ENCODE measurements at regions not wholly inside any gene's neighbourhood (a gene's known extent, or its start where the extent isn't known, plus 50 kb on each side); places are given as distances from the start of the nearest gene placed in this dataset.
"Not testable (repeated sequence)": the region's sequence is repeated elsewhere in the genome, so short reads cannot be mapped to it uniquely, and the experiment has no call there.

DNA sequence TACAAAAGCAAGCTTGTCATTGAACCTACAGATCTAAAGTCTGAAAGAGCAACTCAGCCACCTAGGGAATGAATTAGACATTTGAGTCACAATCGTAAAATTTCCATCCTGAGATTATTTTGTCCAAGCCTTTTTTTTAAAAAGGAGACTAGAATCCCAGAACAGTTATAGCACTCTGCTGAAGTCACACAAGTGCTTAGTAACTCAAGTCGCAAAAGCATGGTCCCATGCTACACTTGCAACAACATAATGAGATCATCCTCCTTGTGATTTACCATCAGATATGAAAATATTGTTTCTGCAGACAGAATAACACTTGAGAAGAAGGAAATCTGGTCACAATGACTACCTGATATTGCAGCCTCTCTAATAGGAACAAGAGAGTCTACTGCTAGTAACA lies 106.7 kb downstream of the ZIC4 start:
- H3K27me3 ChIP-seq, result no peaks in the 10 kb centered on the region
- no peak for ATAC-seq
- H3K27ac ChIP-seq, result no peak overlapping the region
- no peaks in the 10 kb centered on the region for H3K9me3 ChIP-seq
- H3K4me3 ChIP-seq, result no peak overlapping the region
- no peaks in the 10 kb centered on the region for H3K36me3 ChIP-seq
- H3K4me1 ChIP-seq, result peaks cover 0 to 10% (median 8%) of the 10 kb centered on the region in 3 donors
- TF ChIP-seq, protein P1, sequence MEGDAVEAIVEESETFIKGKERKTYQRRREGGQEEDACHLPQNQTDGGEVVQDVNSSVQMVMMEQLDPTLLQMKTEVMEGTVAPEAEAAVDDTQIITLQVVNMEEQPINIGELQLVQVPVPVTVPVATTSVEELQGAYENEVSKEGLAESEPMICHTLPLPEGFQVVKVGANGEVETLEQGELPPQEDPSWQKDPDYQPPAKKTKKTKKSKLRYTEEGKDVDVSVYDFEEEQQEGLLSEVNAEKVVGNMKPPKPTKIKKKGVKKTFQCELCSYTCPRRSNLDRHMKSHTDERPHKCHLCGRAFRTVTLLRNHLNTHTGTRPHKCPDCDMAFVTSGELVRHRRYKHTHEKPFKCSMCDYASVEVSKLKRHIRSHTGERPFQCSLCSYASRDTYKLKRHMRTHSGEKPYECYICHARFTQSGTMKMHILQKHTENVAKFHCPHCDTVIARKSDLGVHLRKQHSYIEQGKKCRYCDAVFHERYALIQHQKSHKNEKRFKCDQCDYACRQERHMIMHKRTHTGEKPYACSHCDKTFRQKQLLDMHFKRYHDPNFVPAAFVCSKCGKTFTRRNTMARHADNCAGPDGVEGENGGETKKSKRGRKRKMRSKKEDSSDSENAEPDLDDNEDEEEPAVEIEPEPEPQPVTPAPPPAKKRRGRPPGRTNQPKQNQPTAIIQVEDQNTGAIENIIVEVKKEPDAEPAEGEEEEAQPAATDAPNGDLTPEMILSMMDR (IDR thresholded peaks at IDR 0.05), result no peak
- no peak for TF ChIP-seq EP300 (IDR thresholded peaks at IDR 0.05)
- no peak for TF ChIP-seq POLR2AphosphoS5 (IDR thresholded peaks at IDR 0.05)
- TF ChIP-seq POLR2A (IDR thresholded peaks at IDR 0.05), result no peak
- WGBS, 2 donors (ENCODE audit: low coverage in 1 of 2), result 86 to 94% methylated on average over 2 of the region's 2 CpGs

GRCh38 chr3:147298511-147298982 lies 107.8 kb downstream of the ZIC4 start:
- H3K4me1 ChIP-seq, result peaks cover 0 to 10% (median 8%) of the 10 kb centered on the region in 3 donors
- H3K27me3 ChIP-seq, result no peaks in the 10 kb centered on the region
- H3K9me3 ChIP-seq, result no peaks in the 10 kb centered on the region
- peak; percentile 86 for ATAC-seq
- WGBS, 2 donors (ENCODE audit: low coverage in 1 of 2), result 2 to 8% methylated on average over 4 of the region's 4 CpGs
- no peak overlapping the region for H3K4me3 ChIP-seq
- no peaks in the 10 kb centered on the region for H3K36me3 ChIP-seq
- TF ChIP-seq, protein P1 (IDR thresholded peaks at IDR 0.05), result no peak
- peak; percentile 73 for TF ChIP-seq POLR2AphosphoS5 (IDR thresholded peaks at IDR 0.05)
- H3K27ac ChIP-seq, result no peak overlapping the region

DNA sequence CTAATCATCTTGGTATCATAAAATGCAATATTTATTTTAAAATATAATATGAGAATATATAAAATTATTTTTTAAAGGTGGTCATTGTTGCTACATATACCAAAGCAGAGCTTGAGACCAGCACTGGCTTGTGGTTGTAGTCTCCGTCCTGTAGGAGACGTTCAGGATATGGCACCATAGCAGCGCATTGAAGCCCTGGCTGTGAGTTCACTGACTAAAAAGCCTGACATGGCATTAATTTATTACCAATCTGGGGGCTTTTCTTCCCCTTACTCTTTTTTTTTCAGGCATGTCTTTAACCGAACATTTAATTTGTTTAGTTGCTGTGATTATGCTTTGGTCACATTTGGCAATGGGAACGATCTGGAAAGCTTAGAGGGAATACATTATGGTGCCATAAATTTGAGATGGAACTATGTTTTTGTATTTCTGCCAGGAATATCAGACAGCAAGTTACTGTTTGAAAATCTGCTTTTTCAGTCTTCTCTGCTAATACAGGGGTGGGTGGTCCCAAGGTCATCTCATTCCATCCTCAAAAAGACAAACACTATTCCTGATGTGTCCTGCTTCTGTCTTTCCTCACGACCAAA lies 108.5 kb downstream of the ZIC4 start:
- ATAC-seq, result no peak
- WGBS, 2 donors (ENCODE audit: low coverage in 1 of 2), result 38 to 64% methylated on average over 5 to 6 of the region's 6 CpGs
- Histone ChIP-seq H3K36me3 (no peaks in the 10 kb centered on the region), H3K27ac (no peak overlapping the region), H3K4me3 (no peak overlapping the region), H3K9me3 (no peaks in the 10 kb centered on the region), H3K27me3 (no peaks in the 10 kb centered on the region), H3K4me1 (peaks cover 0 to 10% (median 8%) of the 10 kb centered on the region in 3 donors)
- no peak for TF ChIP-seq EP300 (IDR thresholded peaks at IDR 0.05)
- TF ChIP-seq, protein P1 (IDR thresholded peaks at IDR 0.05), result no peak
- TF ChIP-seq POLR2A (IDR thresholded peaks at IDR 0.05), result no peak

DNA sequence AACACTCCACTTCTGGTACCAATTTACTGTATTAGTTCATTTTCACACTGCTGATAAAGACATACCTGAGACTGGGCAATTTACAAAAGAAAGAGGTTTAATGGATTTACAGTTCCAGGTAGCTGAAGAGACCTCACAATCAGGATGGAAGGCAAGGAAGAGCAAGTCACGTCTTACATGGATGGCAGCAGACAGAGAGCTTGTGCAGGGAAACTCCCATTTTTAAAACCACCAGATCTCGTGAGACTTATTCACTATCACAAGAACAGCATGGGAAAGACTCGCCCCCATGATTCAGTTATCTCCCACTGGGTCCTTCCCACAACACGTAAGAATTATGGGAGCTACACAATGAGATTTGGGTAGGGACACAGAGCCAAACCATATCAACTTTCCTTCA lies 119.0 kb downstream of the ZIC4 start:
- not testable (repeated sequence) for H3K9me3 ChIP-seq, ATAC-seq, H3K4me3 ChIP-seq, H3K36me3 ChIP-seq, H3K27me3 ChIP-seq, H3K4me1 ChIP-seq, H3K27ac ChIP-seq
- 81% methylated on average over 4 of the region's 4 CpGs; no CpG with 5 or more reads in 1 of the 2 donors for WGBS, 2 donors (ENCODE audit: low coverage in 1 of 2)

DNA sequence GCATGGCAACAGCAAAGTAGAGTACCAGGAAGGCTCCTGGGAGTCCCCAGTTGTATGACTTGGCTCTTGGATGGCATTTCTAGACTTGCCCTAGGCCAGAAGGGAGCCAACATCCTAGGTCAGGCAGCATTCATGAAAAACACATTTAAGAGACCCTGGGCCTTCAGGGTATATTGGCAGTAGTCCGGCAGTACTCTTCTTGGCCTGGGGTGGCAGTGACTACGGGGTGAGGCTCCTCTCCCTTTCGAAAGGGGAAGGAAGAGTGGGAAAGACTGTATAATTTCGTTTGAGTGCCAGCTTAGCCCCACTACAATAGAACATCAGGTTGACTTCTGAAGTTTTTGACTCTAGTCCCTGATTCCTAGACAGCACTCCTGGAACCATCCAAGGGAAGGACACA lies 136.4 kb downstream of the ZIC4 start:
- H3K36me3 ChIP-seq, result no peaks in the 10 kb centered on the region
- no peak overlapping the region for H3K4me3 ChIP-seq
- 49 to 50% methylated on average over 2 to 4 of the region's 4 CpGs for WGBS, 2 donors (ENCODE audit: low coverage in 1 of 2)
- no peak for ATAC-seq
- peaks cover 0 to 24% (median 0%) of the 10 kb centered on the region in 3 donors for H3K9me3 ChIP-seq
- TF ChIP-seq POLR2A (IDR thresholded peaks at IDR 0.05), result no peak
- no peak for TF ChIP-seq EP300 (IDR thresholded peaks at IDR 0.05)
- TF ChIP-seq POLR2AphosphoS5 (IDR thresholded peaks at IDR 0.05), result no peak
- TF ChIP-seq, protein P1 (IDR thresholded peaks at IDR 0.05), result no peak
- no peaks in the 10 kb centered on the region for H3K27me3 ChIP-seq
- no peak overlapping the region for H3K27ac ChIP-seq
- H3K4me1 ChIP-seq, result no peaks in the 10 kb centered on the region

Data from gastroesophageal sphincter (tissue), 4 donors.